GM12872 (cell line): ENCODE measurements at regions not wholly inside any gene's neighbourhood (a gene's known extent, or its start where the extent isn't known, plus 50 kb on each side); places are given as distances from the start of the nearest gene placed in this dataset.

Source experiments
- TF ChIP-seq, protein P1 (sequence below): IDR thresholded peaks from 3 replicates; pipeline ENCODE4 v1.5.1; 2011; ENCODE audit warnings: low read depth, mild to moderate bottlenecking, low read length, moderate library complexity; ENCODE audit not compliant: insufficient read depth

DNA sequence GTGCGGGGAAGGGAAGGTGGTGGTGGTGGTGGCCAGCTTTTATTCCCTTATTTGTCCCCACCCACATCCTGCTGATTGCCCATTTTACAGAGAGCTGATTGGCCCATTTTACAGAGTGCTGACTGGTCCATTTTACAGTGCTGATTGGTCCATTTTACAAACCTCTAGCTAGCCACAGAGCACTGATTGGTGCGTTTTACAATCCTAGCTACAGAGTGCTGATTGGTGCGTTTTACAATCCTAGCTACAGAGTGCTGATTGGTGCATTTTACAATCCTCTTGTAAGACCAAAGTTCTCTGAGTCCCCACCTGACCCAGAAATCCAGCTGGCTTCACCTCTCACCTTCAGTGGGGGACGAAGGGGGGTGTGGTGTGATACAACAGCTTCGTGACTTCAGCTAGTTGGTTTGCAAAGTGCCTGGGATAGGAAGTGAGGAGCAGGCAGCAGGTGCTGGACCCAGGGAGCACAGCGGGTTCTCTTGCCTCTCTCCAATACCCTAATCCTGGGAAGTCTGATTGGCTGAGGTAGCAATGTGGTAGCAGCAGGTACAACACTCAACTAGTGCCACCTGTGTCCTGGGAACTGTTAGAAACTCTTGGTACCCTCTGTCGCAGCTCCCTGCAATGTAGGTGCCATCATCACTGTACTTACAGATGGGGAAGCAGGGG lies 92.1 kb downstream of the BARX1 start:
- TF ChIP-seq, protein P1, sequence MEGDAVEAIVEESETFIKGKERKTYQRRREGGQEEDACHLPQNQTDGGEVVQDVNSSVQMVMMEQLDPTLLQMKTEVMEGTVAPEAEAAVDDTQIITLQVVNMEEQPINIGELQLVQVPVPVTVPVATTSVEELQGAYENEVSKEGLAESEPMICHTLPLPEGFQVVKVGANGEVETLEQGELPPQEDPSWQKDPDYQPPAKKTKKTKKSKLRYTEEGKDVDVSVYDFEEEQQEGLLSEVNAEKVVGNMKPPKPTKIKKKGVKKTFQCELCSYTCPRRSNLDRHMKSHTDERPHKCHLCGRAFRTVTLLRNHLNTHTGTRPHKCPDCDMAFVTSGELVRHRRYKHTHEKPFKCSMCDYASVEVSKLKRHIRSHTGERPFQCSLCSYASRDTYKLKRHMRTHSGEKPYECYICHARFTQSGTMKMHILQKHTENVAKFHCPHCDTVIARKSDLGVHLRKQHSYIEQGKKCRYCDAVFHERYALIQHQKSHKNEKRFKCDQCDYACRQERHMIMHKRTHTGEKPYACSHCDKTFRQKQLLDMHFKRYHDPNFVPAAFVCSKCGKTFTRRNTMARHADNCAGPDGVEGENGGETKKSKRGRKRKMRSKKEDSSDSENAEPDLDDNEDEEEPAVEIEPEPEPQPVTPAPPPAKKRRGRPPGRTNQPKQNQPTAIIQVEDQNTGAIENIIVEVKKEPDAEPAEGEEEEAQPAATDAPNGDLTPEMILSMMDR, result no peak

- TF ChIP-seq, protein P1, result no peak
These were observed 93.3 kb downstream of the BARX1 start for GRCh38 chr9:93861736-93862358.

- TF ChIP-seq, protein P1, result no peak
These were observed 94.2 kb downstream of the BARX1 start for GRCh38 chr9:93860694-93861658.

- TF ChIP-seq, protein P1, result 0 out of 3 replicates have a peak, but pooled peaks have one; percentile 11
These were observed 95.5 kb downstream of the BARX1 start for GRCh38 chr9:93859431-93860215.

DNA sequence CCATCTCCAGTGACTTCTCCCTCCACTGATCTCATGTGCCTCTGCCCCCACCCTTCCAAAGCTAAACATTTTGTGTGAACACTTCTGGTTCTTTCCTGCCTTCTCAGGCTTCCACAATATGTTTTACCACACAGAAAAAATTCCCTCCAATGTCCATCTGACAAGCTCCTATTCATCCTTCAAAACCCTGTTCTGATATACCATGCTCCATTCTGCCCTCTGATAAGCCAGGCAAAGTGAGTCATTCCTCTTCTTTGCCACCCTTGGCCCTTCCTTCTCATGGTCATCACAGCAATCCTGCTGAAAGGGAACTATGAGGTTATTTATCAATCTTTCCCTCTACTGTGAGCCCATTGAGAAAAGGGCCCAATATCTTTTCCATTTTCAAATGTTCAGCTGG lies 97.6 kb downstream of the BARX1 start:
- TF ChIP-seq, protein P1, result no peak

DNA sequence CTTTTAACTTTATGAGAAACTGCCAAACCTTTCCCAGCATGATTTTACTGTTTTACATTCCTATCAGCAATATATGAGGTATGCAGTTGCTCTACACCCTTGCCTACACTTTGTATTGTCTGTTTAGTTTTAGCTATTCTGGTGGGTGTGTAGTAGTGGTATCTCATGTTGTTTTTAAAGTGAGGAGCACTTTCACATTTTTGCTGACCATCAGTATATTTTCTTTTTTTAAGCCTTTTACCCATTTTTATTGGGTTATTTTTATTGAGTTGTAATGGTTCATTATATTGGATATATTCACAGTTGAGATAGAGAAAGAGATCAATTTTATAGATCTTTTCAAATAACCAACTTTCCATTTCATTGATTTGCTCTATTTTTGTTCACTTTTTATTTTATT lies 102.4 kb downstream of the BARX1 start:
- TF ChIP-seq, protein P1, result no peak
